Tibial artery (tissue), 4 donors: ENCODE measurements at regions not wholly inside any gene's neighbourhood (a gene's known extent, or its start where the extent isn't known, plus 50 kb on each side); places are given as distances from the start of the nearest gene placed in this dataset.

Source experiments
- DNase-seq, 2 donors: peaks; one replicate each; pipeline ENCODE4 v3.0.0-alpha.2; 2019
- H3K27ac ChIP-seq, 2 donors: fragments of 200-600 bp; sonication (generic) in 1 of 2; 1 replicate in 1 of 2; 2 replicates in 1 of 2; pipeline ENCODE4 v1.5.1; 2018 to 2019; ENCODE audit warnings: mild to moderate bottlenecking in 1 of 2
- H3K27me3 ChIP-seq, 2 donors: fragments of 200-600 bp; sonication (generic) in 1 of 2; one replicate each; pipeline versions ENCODE4 v1.5.1 to v1.6.0; 2016 to 2019
- H3K36me3 ChIP-seq, 3 donors: fragments of 200-600 bp; sonication (generic) in 2 of 3; one replicate each; pipeline ENCODE4 v1.5.1; 2016 to 2019; ENCODE audit warnings: mild to moderate bottlenecking in 2 of 3
- H3K4me1 ChIP-seq, 4 donors: fragments of 200-600 bp; sonication (generic) in 2 of 4; 1 replicate in 3 of 4; 2 replicates in 1 of 4; pipeline ENCODE4 v1.5.1; 2016 to 2019
- H3K4me3 ChIP-seq, 2 donors: fragments of 200-600 bp; sonication (generic) in 1 of 2; 1 replicate in 1 of 2; 2 replicates in 1 of 2; pipeline ENCODE4 v1.5.1; 2018 to 2019; ENCODE audit warnings: mild to moderate bottlenecking in 2 of 2
- H3K9me3 ChIP-seq, 3 donors: fragments of 200-600 bp; sonication (generic) in 1 of 3; one replicate each; pipeline ENCODE4 v1.5.1; 2016 to 2019
- intact Hi-C: fragments of 100-400 bp; cut with DNase I; formaldehyde crosslinking; loops from one replicate; pipeline ENCODE4 v1.15.0; 2023; ENCODE audit warnings: low total_unique reads
- TF ChIP-seq, protein P1 (sequence below), 2 experiments: fragments of 200-600 bp in 1 of 2; fragments of 450-650 bp in 1 of 2; IDR thresholded peaks; one replicate each; pipeline ENCODE4 v1.5.1; 2017 to 2019; ENCODE audit warnings: antibody characterized with exemption in 2 of 2, mild to moderate bottlenecking in 1 of 2, moderate library complexity in 1 of 2

DNA sequence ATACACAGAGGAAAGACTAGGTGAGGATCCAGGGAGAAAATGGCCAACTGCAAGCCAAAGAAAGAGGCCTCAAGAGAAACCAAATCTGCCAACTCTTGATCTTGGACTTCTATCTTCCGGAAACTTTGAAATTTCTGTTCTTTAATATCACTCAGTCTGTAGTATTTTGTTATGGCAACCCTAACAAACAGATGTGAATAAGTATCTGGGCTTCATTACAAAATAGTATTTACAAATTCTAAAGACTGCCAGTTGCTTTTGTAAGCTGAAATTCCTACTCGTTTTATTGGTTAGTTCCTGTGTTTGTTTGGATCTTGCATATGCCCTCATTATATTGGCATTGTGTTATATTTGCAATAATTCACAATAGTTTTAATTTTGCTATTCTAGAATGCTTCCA lies 143.2 kb upstream of the USP15 start:
- TF ChIP-seq, protein P1, sequence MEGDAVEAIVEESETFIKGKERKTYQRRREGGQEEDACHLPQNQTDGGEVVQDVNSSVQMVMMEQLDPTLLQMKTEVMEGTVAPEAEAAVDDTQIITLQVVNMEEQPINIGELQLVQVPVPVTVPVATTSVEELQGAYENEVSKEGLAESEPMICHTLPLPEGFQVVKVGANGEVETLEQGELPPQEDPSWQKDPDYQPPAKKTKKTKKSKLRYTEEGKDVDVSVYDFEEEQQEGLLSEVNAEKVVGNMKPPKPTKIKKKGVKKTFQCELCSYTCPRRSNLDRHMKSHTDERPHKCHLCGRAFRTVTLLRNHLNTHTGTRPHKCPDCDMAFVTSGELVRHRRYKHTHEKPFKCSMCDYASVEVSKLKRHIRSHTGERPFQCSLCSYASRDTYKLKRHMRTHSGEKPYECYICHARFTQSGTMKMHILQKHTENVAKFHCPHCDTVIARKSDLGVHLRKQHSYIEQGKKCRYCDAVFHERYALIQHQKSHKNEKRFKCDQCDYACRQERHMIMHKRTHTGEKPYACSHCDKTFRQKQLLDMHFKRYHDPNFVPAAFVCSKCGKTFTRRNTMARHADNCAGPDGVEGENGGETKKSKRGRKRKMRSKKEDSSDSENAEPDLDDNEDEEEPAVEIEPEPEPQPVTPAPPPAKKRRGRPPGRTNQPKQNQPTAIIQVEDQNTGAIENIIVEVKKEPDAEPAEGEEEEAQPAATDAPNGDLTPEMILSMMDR (IDR thresholded peaks at IDR 0.05): no peak
- no peak for DNase-seq
- no peaks in the 10 kb centered on the region for H3K27me3 ChIP-seq

GRCh38 chr12:62123721-62124203 lies 136.4 kb upstream of the USP15 start:
- Histone ChIP-seq H3K27me3 (no peaks in the 10 kb centered on the region), H3K4me1 (no peaks in the 10 kb centered on the region), H3K9me3 (no peaks in the 10 kb centered on the region), H3K4me3 (no peak overlapping the region), H3K27ac (no peak overlapping the region), H3K36me3 (no peaks in the 10 kb centered on the region)
- DNase-seq: peak; percentile 28 to 63
- TF ChIP-seq, protein P1 (IDR thresholded peaks at IDR 0.05): peak; percentile 71 to 80
- intact Hi-C loops: no loop called here

More for the DNA sequence above, 143.2 kb upstream of the USP15 start:
- Histone ChIP-seq H3K4me1 (no peaks in the 10 kb centered on the region), H3K4me3 (no peak overlapping the region), H3K36me3 (no peaks in the 10 kb centered on the region), H3K27ac (no peak overlapping the region), H3K9me3 (no peaks in the 10 kb centered on the region)
- intact Hi-C loops: no loop called here

DNA sequence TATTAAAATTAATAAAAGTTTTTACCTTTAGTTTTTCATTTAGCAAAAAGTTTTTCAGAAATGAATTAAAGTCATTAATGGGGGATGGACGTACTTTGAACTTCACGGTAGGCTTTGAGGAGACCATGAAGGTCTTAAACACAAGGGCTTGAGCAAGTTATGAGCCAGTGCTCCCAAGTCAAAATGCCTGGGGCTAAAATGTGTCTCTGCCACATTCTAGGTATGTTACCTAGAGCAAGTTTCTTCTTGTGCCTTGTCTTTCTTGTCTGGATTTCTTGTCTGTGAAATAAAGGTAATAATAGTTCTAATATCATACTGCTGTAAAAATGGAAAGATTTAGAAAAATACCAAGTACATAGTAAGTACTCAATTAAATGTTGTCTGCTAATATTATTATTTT lies 132.7 kb upstream of the USP15 start:
- Histone ChIP-seq H3K27me3 (no peaks in the 10 kb centered on the region), H3K4me3 (no peak overlapping the region), H3K27ac (no peak overlapping the region), H3K36me3 (no peaks in the 10 kb centered on the region), H3K9me3 (no peaks in the 10 kb centered on the region), H3K4me1 (no peaks in the 10 kb centered on the region)
- TF ChIP-seq, protein P1 (IDR thresholded peaks at IDR 0.05): no peak
- intact Hi-C loops: no loop called here
- DNase-seq: no peak

DNA sequence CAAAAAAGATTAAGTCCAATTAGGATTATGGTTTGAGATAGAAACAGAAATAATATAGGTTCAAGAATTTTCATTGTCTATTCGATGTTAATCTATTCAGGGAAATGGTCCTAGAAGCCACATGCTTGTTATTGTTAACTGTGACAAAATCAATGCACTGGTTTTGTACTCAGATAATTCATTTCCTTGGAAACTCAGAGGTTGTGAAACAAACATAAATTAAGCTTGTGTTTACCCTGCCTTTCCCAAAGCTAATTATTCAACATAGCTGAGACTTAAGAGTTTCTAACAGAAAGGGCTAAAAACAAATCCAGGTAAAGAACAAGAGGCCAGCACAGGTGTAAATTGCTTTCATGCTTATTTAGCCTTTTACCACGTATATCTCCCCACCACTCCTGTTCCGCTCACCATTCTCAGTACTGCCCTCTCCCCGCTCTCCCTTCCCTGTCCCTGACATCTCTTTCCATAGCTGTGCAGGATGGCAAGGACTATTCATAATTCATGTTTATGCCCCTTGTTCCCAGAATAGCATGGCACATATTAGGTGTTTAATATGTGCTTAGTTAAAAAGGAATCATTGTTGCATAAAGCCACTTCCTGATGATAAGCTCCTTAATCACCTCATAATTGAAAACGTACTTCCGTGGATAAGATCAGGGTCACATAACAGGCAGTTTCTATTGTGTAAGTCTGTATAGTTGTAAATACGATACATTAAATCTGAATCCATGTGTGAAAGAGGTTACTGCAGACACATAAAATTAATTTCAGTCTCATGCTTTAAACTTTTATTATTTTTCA lies 131.8 kb upstream of the USP15 start:
- H3K9me3 ChIP-seq: no peaks in the 10 kb centered on the region
- no peak for DNase-seq
- no peaks in the 10 kb centered on the region for H3K27me3 ChIP-seq
- H3K4me1 ChIP-seq: no peaks in the 10 kb centered on the region
- H3K4me3 ChIP-seq: no peak overlapping the region
- intact Hi-C loops: no loop called here
- TF ChIP-seq, protein P1 (IDR thresholded peaks at IDR 0.05): no peak
- no peak overlapping the region for H3K27ac ChIP-seq
- no peaks in the 10 kb centered on the region for H3K36me3 ChIP-seq

DNA sequence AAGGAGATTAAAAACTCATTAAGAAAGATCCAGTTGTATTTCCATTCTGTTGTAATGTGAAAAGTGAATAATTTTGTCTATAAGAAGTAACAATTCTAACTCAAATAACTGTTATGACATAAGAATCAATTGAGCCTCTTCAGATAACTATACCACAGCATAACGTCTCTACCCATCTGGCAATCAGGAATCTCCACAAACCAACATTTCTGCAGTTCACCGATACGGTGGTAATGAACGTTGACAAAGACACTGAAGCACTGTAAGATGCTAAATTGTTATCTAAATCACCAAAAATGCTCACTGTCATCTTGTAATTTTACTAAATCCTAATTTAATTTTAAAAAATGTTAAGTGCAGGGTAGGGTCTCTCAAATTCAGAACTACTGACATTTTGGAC lies 130.9 kb upstream of the USP15 start:
- Histone ChIP-seq H3K27me3 (no peaks in the 10 kb centered on the region), H3K27ac (no peak overlapping the region), H3K4me3 (no peak overlapping the region), H3K36me3 (no peaks in the 10 kb centered on the region), H3K4me1 (no peaks in the 10 kb centered on the region), H3K9me3 (no peaks in the 10 kb centered on the region)
- DNase-seq: no peak
- TF ChIP-seq, protein P1 (IDR thresholded peaks at IDR 0.05): no peak
- intact Hi-C loops: no loop called here
